Naive thymus-derived CD4-positive, alpha-beta T cell (primary cell): ENCODE measurements at regions not wholly inside any gene's neighbourhood (a gene's known extent, or its start where the extent isn't known, plus 50 kb on each side); places are given as distances from the start of the nearest gene placed in this dataset.
A peak's percentile ranks its signal among the peaks of the same experiment; 100 is the strongest.

Source experiments
- ATAC-seq: fragments of 150-1000 bp; cut with Tn5 transposase; 2 replicates; pipeline ENCODE4 v1.10.0; 2021; ENCODE audit warnings: mild to moderate bottlenecking, moderate library complexity
- CTCF ChIA-PET: fragments of 350-600 bp; sonication (Branson Sonifier 250); formaldehyde crosslinking; loops from one replicate; lab custom pipeline; 2021; ENCODE audit warnings: antibody characterized with exemption; lab: Charles Lee
- POLR2A ChIA-PET: fragments of 350-600 bp; sonication (Branson Sonifier 250); formaldehyde crosslinking; loops from one replicate; lab custom pipeline; 2021; ENCODE audit warnings: antibody characterized with exemption, inconsistent platforms; lab: Charles Lee
- DNase-seq, 9 donors: peaks; one replicate each; pipeline versions ENCODE4 v3.0.0 to v3.0.0-alpha.2; 2020 to 2022; ENCODE audit warnings: mixed read lengths in 1 of 9
- H3K27ac ChIP-seq: one replicate; pipeline ENCODE4 v1.7.0; 2013; ENCODE audit warnings: mild to moderate bottlenecking, low read depth, low read length, moderate library complexity
- H3K27me3 ChIP-seq, 2 donors: one replicate each; pipeline ENCODE4 v1.7.0; 2013; ENCODE audit warnings: low read length in 2 of 2, mild to moderate bottlenecking in 2 of 2, moderate library complexity in 2 of 2; ENCODE audit not compliant: control insufficient read depth in 2 of 2, insufficient read depth in 2 of 2
- H3K36me3 ChIP-seq, 3 experiments: 1 replicate in 2 of 3; 2 replicates in 1 of 3; pipeline ENCODE4 v1.7.0; 2013; ENCODE audit warnings: low read length in 3 of 3, mild to moderate bottlenecking in 3 of 3, moderate library complexity in 1 of 3; ENCODE audit not compliant: insufficient read depth in 3 of 3, control insufficient read depth in 2 of 3
- H3K4me1 ChIP-seq, 2 donors: one replicate each; pipeline ENCODE4 v1.7.0; 2013; ENCODE audit warnings: low read length in 2 of 2, mild to moderate bottlenecking in 2 of 2, moderate library complexity in 1 of 2; ENCODE audit not compliant: control insufficient read depth in 2 of 2, insufficient read depth in 2 of 2
- H3K4me3 ChIP-seq: 2 replicates; pipeline ENCODE4 v1.7.0; 2013; ENCODE audit warnings: mild to moderate bottlenecking, low read length
- H3K9me3 ChIP-seq, 3 experiments: 1 replicate in 2 of 3; 2 replicates in 1 of 3; pipeline ENCODE4 v1.7.0; 2013; ENCODE audit warnings: low read length in 3 of 3; ENCODE audit not compliant: control insufficient read depth in 2 of 3
- H3K27ac Mint-ChIP-seq, 9 donors: one replicate each; pipeline ENCODE4 v1.8.0; 2020 to 2022; ENCODE audit warnings: mixed read lengths in 9 of 9, mild to moderate bottlenecking in 8 of 9, moderate library complexity in 5 of 9, inconsistent platforms in 2 of 9
- H3K27me3 Mint-ChIP-seq, 5 donors: one replicate each; pipeline ENCODE4 v1.8.0; 2021 to 2022; ENCODE audit warnings: mixed read lengths in 5 of 5, mild to moderate bottlenecking in 1 of 5
- H3K36me3 Mint-ChIP-seq, 5 donors: one replicate each; pipeline ENCODE4 v1.8.0; 2020 to 2022; ENCODE audit warnings: mixed read lengths in 5 of 5, mild to moderate bottlenecking in 3 of 5, inconsistent platforms in 1 of 5
- H3K4me1 Mint-ChIP-seq, 7 donors: one replicate each; pipeline ENCODE4 v1.8.0; 2020 to 2022; ENCODE audit warnings: mixed read lengths in 7 of 7, mild to moderate bottlenecking in 3 of 7, inconsistent platforms in 1 of 7
- H3K4me3 Mint-ChIP-seq, 10 donors: one replicate each; pipeline ENCODE4 v1.8.0; 2020 to 2022; ENCODE audit warnings: mild to moderate bottlenecking in 10 of 10, mixed read lengths in 10 of 10, moderate library complexity in 6 of 10, inconsistent platforms in 2 of 10
- H3K9me3 Mint-ChIP-seq, 11 donors: one replicate each; pipeline ENCODE4 v1.8.0; 2020 to 2022; ENCODE audit warnings: mixed read lengths in 11 of 11, mild to moderate bottlenecking in 4 of 11, inconsistent platforms in 1 of 11, moderate library complexity in 1 of 11
- intact Hi-C, 2 donors: fragments of 100-400 bp; cut with micrococcal nuclease; formaldehyde crosslinking; loops; one replicate each; pipeline ENCODE4 v1.15.1; 2023

DNA sequence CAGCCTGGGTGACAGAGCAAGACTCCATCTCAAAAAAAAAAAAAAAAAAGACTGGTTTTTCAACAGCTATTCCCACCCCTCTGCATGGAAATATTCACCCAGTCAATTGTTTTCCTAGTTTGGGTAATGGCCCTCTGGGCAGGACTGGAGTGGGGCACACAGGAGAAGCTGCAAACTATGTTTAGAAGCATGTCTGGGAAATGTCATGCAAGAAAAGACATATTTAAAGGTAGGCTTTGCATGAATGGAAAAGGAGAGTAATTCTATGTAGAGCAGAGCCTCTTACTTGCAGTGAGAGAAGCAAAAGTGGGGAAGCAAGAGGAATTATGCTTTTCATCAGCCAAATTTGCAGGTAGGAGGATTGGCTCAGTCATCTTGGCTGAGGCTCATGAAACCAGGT lies 276.5 kb upstream of the PLEKHG7 start:
- H3K27ac Mint-ChIP-seq, result peak overlapping the region in 3 of 9 donors; percentile 1 to 29 (median 2)

DNA sequence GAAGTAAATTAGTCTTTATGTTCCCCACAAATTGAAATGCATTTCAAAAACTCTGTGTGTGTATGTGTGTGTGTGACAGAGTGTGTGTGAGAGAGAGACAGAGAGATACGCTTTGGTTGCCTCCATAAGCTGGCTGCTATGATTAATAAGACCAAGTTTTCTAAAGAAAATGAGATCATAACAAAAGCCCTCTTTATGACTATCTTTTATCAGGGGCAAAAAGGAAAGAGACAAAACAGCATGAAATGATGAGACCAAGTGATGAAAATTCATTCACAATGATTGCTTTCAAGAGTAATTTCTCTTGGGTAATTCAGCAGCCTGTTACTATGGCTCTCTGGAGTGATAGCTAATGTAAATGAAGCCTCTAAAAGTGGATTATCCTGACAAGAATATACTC lies 277.6 kb upstream of the PLEKHG7 start:
- DNase-seq, result no peak
- H3K36me3 Mint-ChIP-seq, result peaks cover 0 to 4% (median 0%) of the 10 kb centered on the region in 5 donors
- Histone ChIP-seq H3K27me3 (no peaks in the 10 kb centered on the region), H3K9me3 (no peaks in the 10 kb centered on the region), H3K4me3 (no peak overlapping the region), H3K36me3 (no peaks in the 10 kb centered on the region), H3K4me1 (peaks cover 0 to 4% of the 10 kb centered on the region in 2 donors), H3K27ac (no peak overlapping the region)
- peaks cover 0 to 23% (median 0%) of the 10 kb centered on the region in 11 donors for H3K9me3 Mint-ChIP-seq
- POLR2A ChIA-PET, result interaction anchor here (0.7 to 1.6 kb wide), 2 partner anchors 12 to 15 kb away, joined by 3 read pairs; no protein-coding TSS in a partner anchor
- CTCF ChIA-PET, result interaction anchor here (0.7 kb wide), 1 partner anchor 11 kb away, joined by 4 read pairs; no protein-coding TSS in a partner anchor
- peak overlapping the region in 1 of 9 donors; percentile 1 for H3K27ac Mint-ChIP-seq
- no peak overlapping the region for H3K4me3 Mint-ChIP-seq
- H3K27me3 Mint-ChIP-seq, result no peaks in the 10 kb centered on the region
- intact Hi-C loops, result loop anchor here in 1 of 2 donors (2.0 kb wide), 1 partner anchor 14 kb away; no protein-coding TSS in a partner anchor
- ATAC-seq, result no peak
- peaks cover 12 to 61% (median 33%) of the 10 kb centered on the region in 7 donors for H3K4me1 Mint-ChIP-seq

More for the DNA sequence above, 276.5 kb upstream of the PLEKHG7 start:
- Histone ChIP-seq H3K4me1 (peaks cover 0 to 4% of the 10 kb centered on the region in 2 donors), H3K4me3 (no peak overlapping the region), H3K9me3 (no peaks in the 10 kb centered on the region), H3K36me3 (no peaks in the 10 kb centered on the region), H3K27ac (no peak overlapping the region), H3K27me3 (no peaks in the 10 kb centered on the region)
- DNase-seq (no peak), ATAC-seq (no peak)
- intact Hi-C loops, result no loop called here
- no peak overlapping the region for H3K4me3 Mint-ChIP-seq
- H3K27me3 Mint-ChIP-seq, result no peaks in the 10 kb centered on the region
- H3K4me1 Mint-ChIP-seq, result peaks cover 11 to 60% (median 26%) of the 10 kb centered on the region in 7 donors
- ChIA-PET POLR2A (interaction anchor here (0.6 kb wide), 1 partner anchor 95 kb away, joined by 4 read pairs; no protein-coding TSS in a partner anchor), CTCF (no interaction called here)
- peaks cover 0 to 23% (median 0%) of the 10 kb centered on the region in 11 donors for H3K9me3 Mint-ChIP-seq
- peaks cover 0 to 1% (median 0%) of the 10 kb centered on the region in 5 donors for H3K36me3 Mint-ChIP-seq

DNA sequence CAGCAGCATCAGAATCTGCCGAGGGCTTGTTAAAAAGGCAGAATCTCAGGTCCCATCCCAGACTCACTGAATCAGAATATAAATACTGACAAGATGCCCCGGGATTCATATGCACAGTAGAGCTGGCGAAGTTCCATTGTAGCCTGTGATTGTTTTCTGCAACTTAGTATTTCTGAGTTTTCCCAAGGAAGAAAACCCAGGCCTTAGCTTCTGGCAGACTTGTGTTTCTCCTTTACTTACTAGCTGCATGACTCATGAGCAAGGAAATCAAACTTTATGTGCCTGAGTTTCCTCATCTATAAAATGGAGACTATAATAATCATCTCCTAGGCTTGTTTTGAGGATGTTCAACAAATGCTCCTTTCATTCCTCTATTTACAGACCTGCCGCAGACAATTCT lies 278.5 kb upstream of the PLEKHG7 start:
- Histone ChIP-seq H3K4me1 (peaks cover 0 to 4% of the 10 kb centered on the region in 2 donors), H3K36me3 (no peaks in the 10 kb centered on the region), H3K27me3 (no peaks in the 10 kb centered on the region), H3K27ac (no peak overlapping the region), H3K4me3 (no peak overlapping the region), H3K9me3 (no peaks in the 10 kb centered on the region)
- intact Hi-C loops, result loop anchor here in 1 of 2 donors (2.0 kb wide), 1 partner anchor 14 kb away; no protein-coding TSS in a partner anchor
- Mint-ChIP-seq H3K27me3 (no peaks in the 10 kb centered on the region), H3K27ac (peak overlapping the region in 2 of 9 donors; percentile 7 to 55), H3K9me3 (peaks cover 0 to 21% (median 0%) of the 10 kb centered on the region in 11 donors), H3K4me3 (no peak overlapping the region), H3K4me1 (peaks cover 16 to 60% (median 39%) of the 10 kb centered on the region in 7 donors), H3K36me3 (peaks cover 0 to 7% (median 0%) of the 10 kb centered on the region in 5 donors)
- ATAC-seq, result no peak
- DNase-seq, result no peak
- ChIA-PET POLR2A (interaction anchor here (1.5 to 1.6 kb wide), 2 partner anchors 13 to 280 kb away, joined by 3 to 7 read pairs; no protein-coding TSS in a partner anchor), CTCF (no interaction called here)

DNA sequence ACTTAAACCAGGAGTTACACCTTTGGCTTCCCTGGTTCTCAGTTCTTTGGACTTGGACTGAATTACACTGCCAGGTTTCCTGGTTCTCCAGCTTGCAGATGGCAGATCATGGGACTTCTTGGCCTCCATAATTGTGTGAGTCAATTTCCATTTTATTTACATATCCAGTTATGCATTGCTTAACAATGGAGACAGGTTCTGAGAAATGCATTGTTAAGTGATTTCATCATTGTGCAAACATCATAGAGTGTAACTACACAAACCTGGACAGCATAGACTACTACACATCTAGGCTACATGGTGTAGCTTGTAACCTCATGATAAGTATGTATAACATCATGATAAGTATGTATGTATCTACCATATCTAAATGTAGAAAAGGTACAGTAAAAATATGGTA lies 276.1 kb upstream of the BTG1 start:
- POLR2A ChIA-PET, result interaction anchor here (0.9 to 1.1 kb wide), 3 partner anchors 17 to 277 kb away, joined by 3 to 5 read pairs (median 3); partner anchors contain the start of gene BTG1

DNA sequence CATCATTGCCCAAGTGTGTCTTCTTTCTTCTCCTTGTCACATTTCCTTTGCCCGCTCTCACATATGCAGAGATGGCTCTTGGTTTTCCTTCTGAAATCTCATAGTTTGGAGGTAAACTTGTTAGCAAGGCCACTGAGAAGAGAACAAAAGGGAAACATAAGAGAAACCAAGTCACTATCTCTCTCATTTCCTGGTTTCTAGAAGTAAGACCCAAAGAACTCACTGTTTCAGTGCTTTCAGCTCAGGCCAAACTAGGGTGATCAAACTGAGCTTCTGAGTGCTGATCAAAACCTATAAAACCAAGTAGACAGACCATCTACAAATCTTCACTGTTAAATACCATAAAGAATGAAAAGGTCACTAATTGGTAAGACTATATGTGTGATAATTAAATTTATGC lies 275.4 kb upstream of the BTG1 start:
- intact Hi-C loops, result loop anchor here in 1 of 2 donors (2.0 kb wide), 1 partner anchor 14 kb away; no protein-coding TSS in a partner anchor
- no peak overlapping the region for H3K4me3 ChIP-seq
- H3K27ac ChIP-seq, result no peak overlapping the region
- peaks cover 16 to 53% (median 37%) of the 10 kb centered on the region in 7 donors for H3K4me1 Mint-ChIP-seq
- no peak overlapping the region for H3K4me3 Mint-ChIP-seq
- H3K36me3 Mint-ChIP-seq, result peaks cover 0 to 14% (median 0%) of the 10 kb centered on the region in 5 donors
- H3K36me3 ChIP-seq, result no peaks in the 10 kb centered on the region
- ATAC-seq (no peak), DNase-seq (no peak)
- H3K9me3 Mint-ChIP-seq, result peaks cover 0 to 11% (median 2%) of the 10 kb centered on the region in 11 donors
- H3K9me3 ChIP-seq, result no peaks in the 10 kb centered on the region
- no peaks in the 10 kb centered on the region for H3K27me3 ChIP-seq
- ChIA-PET POLR2A (interaction anchor here (0.9 to 1.0 kb wide), 2 partner anchors 16 to 277 kb away, joined by 3 read pairs; no protein-coding TSS in a partner anchor), CTCF (no interaction called here)
- H3K4me1 ChIP-seq, result peaks cover 0 to 4% of the 10 kb centered on the region in 2 donors
- H3K27me3 Mint-ChIP-seq, result no peaks in the 10 kb centered on the region
- no peak overlapping the region for H3K27ac Mint-ChIP-seq

More for the DNA sequence above, 276.1 kb upstream of the BTG1 start:
- Histone ChIP-seq H3K27ac (no peak overlapping the region), H3K27me3 (no peaks in the 10 kb centered on the region), H3K36me3 (no peaks in the 10 kb centered on the region), H3K9me3 (no peaks in the 10 kb centered on the region), H3K4me3 (no peak overlapping the region), H3K4me1 (peaks cover 0 to 4% of the 10 kb centered on the region in 2 donors)
- no peak for ATAC-seq
- no peak for DNase-seq
- Mint-ChIP-seq H3K27ac (no peak overlapping the region), H3K4me3 (no peak overlapping the region), H3K36me3 (peaks cover 0 to 12% (median 0%) of the 10 kb centered on the region in 5 donors), H3K9me3 (peaks cover 0 to 8% (median 0%) of the 10 kb centered on the region in 11 donors), H3K4me1 (peaks cover 11 to 51% (median 32%) of the 10 kb centered on the region in 7 donors), H3K27me3 (no peaks in the 10 kb centered on the region)
- intact Hi-C loops, result loop anchor here in 1 of 2 donors (2.0 kb wide), 1 partner anchor 15 kb away; no protein-coding TSS in a partner anchor
- CTCF ChIA-PET, result interaction anchor here (0.6 kb wide), 1 partner anchor 237 kb away, joined by 7 read pairs; no protein-coding TSS in a partner anchor

DNA sequence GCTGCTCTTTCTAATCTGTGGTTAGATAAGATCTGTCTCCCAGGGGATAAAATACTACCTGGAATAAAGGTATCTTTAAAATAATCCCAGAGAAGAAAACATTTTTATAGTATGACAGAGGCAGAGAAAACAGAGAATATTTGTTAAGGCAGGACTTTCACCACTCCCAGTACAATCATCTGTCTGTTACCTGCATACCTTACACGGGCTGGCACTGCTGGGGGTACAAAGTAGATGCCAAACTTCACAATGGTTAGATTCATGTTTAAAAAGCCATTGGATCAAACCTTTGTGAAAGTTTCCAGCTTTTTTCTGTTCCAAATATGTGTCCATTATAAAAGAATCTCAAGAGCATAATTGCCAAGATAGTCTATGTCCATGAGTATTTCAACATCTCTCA lies 273.6 kb upstream of the BTG1 start:
- Histone ChIP-seq H3K27me3 (no peaks in the 10 kb centered on the region), H3K4me1 (peaks cover 0 to 4% of the 10 kb centered on the region in 2 donors), H3K4me3 (no peak overlapping the region), H3K9me3 (no peaks in the 10 kb centered on the region), H3K36me3 (no peaks in the 10 kb centered on the region), H3K27ac (no peak overlapping the region)
- Mint-ChIP-seq H3K27ac (no peak overlapping the region), H3K27me3 (no peaks in the 10 kb centered on the region), H3K9me3 (peaks cover 0 to 11% (median 2%) of the 10 kb centered on the region in 11 donors), H3K4me1 (peaks cover 16 to 57% (median 39%) of the 10 kb centered on the region in 7 donors), H3K36me3 (peaks cover 0 to 14% (median 0%) of the 10 kb centered on the region in 5 donors), H3K4me3 (no peak overlapping the region)
- POLR2A ChIA-PET, result no interaction called here
- ATAC-seq (no peak), DNase-seq (no peak)
- intact Hi-C loops, result no loop called here
- CTCF ChIA-PET, result no interaction called here
